RWPE2 (cell line): ENCODE measurements at regions not wholly inside any gene's neighbourhood (a gene's known extent, or its start where the extent isn't known, plus 50 kb on each side); places are given as distances from the start of the nearest gene placed in this dataset.

Source experiments
- ATAC-seq: fragments of 200-7000 bp; cut with Tn5 transposase; 3 replicates; pipeline ENCODE4 v1.9.1; 2021; ENCODE audit warnings: low read depth
- DNase-seq: peaks from one replicate; pipeline ENCODE4 v3.0.0-alpha.2; 2020; ENCODE audit warnings: low spot score
- H3K27ac ChIP-seq: fragments of 450-650 bp; 2 replicates; pipeline ENCODE4 v1.5.1; 2017; ENCODE audit warnings: mild to moderate bottlenecking; ENCODE audit not compliant: poor library complexity, severe bottlenecking
- H3K27me3 ChIP-seq: fragments of 250-450 bp; sonication (Bioruptor Pico); 2 replicates; pipeline ENCODE4 v1.5.1; 2021; ENCODE audit warnings: mild to moderate bottlenecking, moderate library complexity; ENCODE audit not compliant: insufficient read depth, poor library complexity, severe bottlenecking
- H3K36me3 ChIP-seq: fragments of 250-450 bp; sonication (Bioruptor Pico); 2 replicates; pipeline ENCODE4 v1.5.1; 2020; ENCODE audit warnings: low read depth, mild to moderate bottlenecking, moderate library complexity
- H3K4me1 ChIP-seq: fragments of 250-450 bp; sonication (Bioruptor Pico); 2 replicates; pipeline ENCODE4 v1.5.1; 2021; ENCODE audit warnings: mild to moderate bottlenecking, moderate library complexity; ENCODE audit not compliant: insufficient read depth, poor library complexity, severe bottlenecking
- H3K4me3 ChIP-seq: fragments of 250-450 bp; sonication (Bioruptor Pico); 2 replicates; pipeline ENCODE4 v1.5.1; 2021; ENCODE audit warnings: mild to moderate bottlenecking, moderate library complexity; ENCODE audit not compliant: severe bottlenecking
- H3K9me3 ChIP-seq: fragments of 250-450 bp; sonication (Bioruptor Pico); 2 replicates; pipeline ENCODE4 v1.5.1; 2021; ENCODE audit warnings: mild to moderate bottlenecking, moderate library complexity; ENCODE audit not compliant: severe bottlenecking
- TF ChIP-seq, protein P1 (sequence below): fragments of 450-650 bp; IDR thresholded peaks from one replicate; pipeline ENCODE4 v1.5.1; 2017; ENCODE audit warnings: mild to moderate bottlenecking, moderate library complexity; ENCODE audit not compliant: poor library complexity, severe bottlenecking

GRCh38 chr18:76133873-76134272, 361.2 kb downstream of the ZNF516 start:
- Histone ChIP-seq H3K9me3 (no peaks in the 10 kb centered on the region), H3K36me3 (no peaks in the 10 kb centered on the region), H3K27me3 (no peaks in the 10 kb centered on the region), H3K27ac (no peak overlapping the region), H3K4me1 (peaks cover 8% of the 10 kb centered on the region), H3K4me3 (no peak overlapping the region)
- no peak for DNase-seq
- TF ChIP-seq, protein P1, sequence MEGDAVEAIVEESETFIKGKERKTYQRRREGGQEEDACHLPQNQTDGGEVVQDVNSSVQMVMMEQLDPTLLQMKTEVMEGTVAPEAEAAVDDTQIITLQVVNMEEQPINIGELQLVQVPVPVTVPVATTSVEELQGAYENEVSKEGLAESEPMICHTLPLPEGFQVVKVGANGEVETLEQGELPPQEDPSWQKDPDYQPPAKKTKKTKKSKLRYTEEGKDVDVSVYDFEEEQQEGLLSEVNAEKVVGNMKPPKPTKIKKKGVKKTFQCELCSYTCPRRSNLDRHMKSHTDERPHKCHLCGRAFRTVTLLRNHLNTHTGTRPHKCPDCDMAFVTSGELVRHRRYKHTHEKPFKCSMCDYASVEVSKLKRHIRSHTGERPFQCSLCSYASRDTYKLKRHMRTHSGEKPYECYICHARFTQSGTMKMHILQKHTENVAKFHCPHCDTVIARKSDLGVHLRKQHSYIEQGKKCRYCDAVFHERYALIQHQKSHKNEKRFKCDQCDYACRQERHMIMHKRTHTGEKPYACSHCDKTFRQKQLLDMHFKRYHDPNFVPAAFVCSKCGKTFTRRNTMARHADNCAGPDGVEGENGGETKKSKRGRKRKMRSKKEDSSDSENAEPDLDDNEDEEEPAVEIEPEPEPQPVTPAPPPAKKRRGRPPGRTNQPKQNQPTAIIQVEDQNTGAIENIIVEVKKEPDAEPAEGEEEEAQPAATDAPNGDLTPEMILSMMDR, result no peak
- no peak for ATAC-seq

GRCh38 chr18:76131738-76132137, 363.3 kb downstream of the ZNF516 start:
- DNase-seq, result no peak

DNA sequence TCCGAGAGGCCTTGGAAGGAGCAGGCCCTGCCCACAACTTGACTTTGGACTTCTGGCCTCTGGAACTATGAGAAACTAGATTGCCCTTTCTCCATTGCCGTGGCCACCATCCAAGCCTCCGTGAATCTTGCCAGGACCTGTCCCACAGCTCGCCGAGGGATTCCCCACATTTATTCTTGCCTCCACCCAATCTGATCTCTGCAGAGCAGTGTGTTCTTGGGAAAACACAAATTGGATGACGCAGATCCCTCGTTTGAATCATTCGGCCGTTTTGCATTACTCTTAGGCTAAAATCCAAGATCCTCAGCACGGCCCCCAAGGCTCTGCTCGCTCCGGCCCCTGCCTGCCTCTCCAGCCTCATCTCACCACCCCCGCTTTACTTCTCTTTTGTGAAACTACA, 364.2 kb downstream of the ZNF516 start:
- no peaks in the 10 kb centered on the region for H3K36me3 ChIP-seq
- TF ChIP-seq, protein P1, result no peak
- DNase-seq, result no peak
- H3K4me1 ChIP-seq, result peaks cover 8% of the 10 kb centered on the region
- ATAC-seq, result no peak
- no peak overlapping the region for H3K27ac ChIP-seq
- no peak overlapping the region for H3K4me3 ChIP-seq
- no peaks in the 10 kb centered on the region for H3K9me3 ChIP-seq
- no peaks in the 10 kb centered on the region for H3K27me3 ChIP-seq

More at GRCh38 chr18:76131738-76132137, 363.3 kb downstream of the ZNF516 start:
- Histone ChIP-seq H3K27ac (no peak overlapping the region), H3K4me3 (no peak overlapping the region), H3K36me3 (no peaks in the 10 kb centered on the region), H3K4me1 (peaks cover 8% of the 10 kb centered on the region), H3K27me3 (no peaks in the 10 kb centered on the region), H3K9me3 (no peaks in the 10 kb centered on the region)
- TF ChIP-seq, protein P1, result no peak
- peak; percentile 67 for ATAC-seq

DNA sequence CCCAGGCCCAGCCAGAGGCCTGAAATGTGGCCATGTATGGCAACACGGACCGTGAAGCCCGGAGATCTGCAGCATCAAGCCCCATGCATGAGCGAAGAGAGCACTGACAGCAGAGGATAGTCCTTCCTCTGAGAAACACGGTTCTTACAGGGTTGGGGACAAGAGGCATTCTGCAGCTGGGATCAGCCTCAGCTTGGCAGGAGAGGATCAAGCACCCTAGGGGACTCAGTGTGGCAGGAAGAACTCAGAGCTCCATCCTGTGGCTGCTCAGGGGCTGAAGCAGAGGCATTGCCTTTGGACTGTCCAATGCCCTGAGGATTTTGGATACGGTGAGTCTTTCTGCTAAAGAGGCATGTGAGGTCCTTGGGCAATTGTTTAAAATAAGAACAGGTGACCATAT, 368.7 kb downstream of the ZNF516 start:
- Histone ChIP-seq H3K36me3 (no peaks in the 10 kb centered on the region), H3K4me3 (no peak overlapping the region), H3K27ac (no peak overlapping the region), H3K27me3 (no peaks in the 10 kb centered on the region), H3K9me3 (no peaks in the 10 kb centered on the region), H3K4me1 (peaks cover under 1% of the 10 kb centered on the region)
- TF ChIP-seq, protein P1, result no peak
- ATAC-seq, result no peak; the same call in 2 of the 3 replicates
- DNase-seq, result no peak

DNA sequence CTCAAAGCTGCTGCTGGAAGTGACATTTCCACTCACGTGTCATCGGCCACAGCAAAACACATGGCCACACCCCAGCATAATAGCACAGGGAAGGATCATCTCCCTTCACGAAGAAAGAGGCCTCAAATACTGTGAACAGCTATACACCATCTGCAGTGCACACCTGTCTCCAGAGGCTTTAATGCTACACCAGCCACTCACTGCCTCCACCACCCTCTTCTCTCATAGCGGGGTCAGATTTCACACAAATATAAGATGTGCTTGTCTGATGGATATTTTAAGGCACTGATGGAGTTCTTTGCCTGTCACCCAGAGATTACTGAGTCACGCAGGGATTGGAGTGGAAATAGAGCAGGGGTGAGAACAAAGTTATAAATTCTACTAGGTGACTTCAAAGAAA, 374.0 kb downstream of the ZNF516 start:
- no peak overlapping the region for H3K4me3 ChIP-seq
- TF ChIP-seq, protein P1, result no peak
- DNase-seq (no peak), ATAC-seq (no peak)
- no peaks in the 10 kb centered on the region for H3K36me3 ChIP-seq
- no peaks in the 10 kb centered on the region for H3K4me1 ChIP-seq
- no peak overlapping the region for H3K27ac ChIP-seq
- H3K9me3 ChIP-seq, result no peaks in the 10 kb centered on the region
- peaks cover 5% of the 10 kb centered on the region for H3K27me3 ChIP-seq
